Cardiac fibroblast (primary cell): ENCODE measurements at regions not wholly inside any gene's neighbourhood (a gene's known extent, or its start where the extent isn't known, plus 50 kb on each side); places are given as distances from the start of the nearest gene placed in this dataset.
"Not testable (repeated sequence)": the region's sequence is repeated elsewhere in the genome, so short reads cannot be mapped to it uniquely, and the experiment has no call there.

Experiments
- DNase-seq, 2 donors: peaks; one replicate each; pipeline versions ENCODE4 v3.0.0 to v3.0.0-alpha.2; 2010; ENCODE audit warnings: low read depth in 2 of 2
- H3K4me3 ChIP-seq, 2 donors: replicated peaks in 1 of 2; 1 replicate in 1 of 2; 2 replicates in 1 of 2; pipeline ENCODE4 v1.5.1; 2011; ENCODE audit warnings: low read depth in 2 of 2, low read length in 2 of 2, mild to moderate bottlenecking in 2 of 2, moderate library complexity in 1 of 2
- CTCF ChIP-seq: IDR thresholded peaks from one replicate; pipeline ENCODE4 v1.5.1; 2011; ENCODE audit warnings: low read depth, mild to moderate bottlenecking, low read length, inconsistent platforms

DNA sequence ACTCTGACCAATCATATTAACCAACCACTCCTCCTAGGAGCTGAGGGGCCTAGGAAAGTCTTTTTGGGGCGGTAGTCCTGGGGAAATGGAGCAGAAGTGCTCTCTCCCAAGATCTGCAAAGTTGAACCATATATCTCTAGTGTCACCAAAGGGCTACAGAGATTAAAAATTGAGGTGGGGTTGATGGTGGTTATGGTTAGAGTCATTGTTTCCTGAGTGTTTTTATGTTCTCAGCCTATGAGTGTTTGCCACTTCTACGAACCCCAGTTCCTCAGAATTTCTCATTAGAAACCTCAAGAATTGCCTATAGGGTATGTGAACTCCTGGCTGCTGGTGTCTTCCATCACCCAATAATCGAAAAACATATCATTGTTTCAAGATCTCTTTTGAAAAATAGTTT lies 217.8 kb downstream of the CDRT15L2 start:
- no peak for DNase-seq
- TF ChIP-seq CTCF, result no peak
- H3K4me3 ChIP-seq, result no peak overlapping the region

GRCh38 chr17:20800146-20800545 lies 220.6 kb downstream of the CDRT15L2 start:
- no peak for DNase-seq
- TF ChIP-seq CTCF, result no peak
- H3K4me3 ChIP-seq, result no peak overlapping the region

DNA sequence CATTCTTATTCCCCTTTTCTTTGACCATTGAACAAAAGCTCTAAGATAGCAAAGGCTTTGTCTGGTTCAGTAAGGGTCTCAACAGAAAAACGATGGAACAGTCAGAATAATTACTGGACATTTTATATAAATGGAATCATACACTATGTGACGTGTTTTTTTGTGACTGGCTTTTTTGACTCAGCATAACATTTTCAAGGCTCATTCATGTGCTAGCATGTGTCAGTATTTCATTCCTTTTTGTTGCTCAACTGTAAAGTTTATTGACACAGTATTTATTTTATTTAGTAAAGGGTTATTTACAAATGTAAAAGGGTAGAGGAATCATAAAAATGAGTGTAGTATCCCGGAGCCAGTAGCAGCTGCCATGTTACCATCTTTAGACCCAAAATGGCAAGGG lies 226.2 kb downstream of the CDRT15L2 start:
- no peak for TF ChIP-seq CTCF
- no peak overlapping the region for H3K4me3 ChIP-seq
- no peak for DNase-seq

DNA sequence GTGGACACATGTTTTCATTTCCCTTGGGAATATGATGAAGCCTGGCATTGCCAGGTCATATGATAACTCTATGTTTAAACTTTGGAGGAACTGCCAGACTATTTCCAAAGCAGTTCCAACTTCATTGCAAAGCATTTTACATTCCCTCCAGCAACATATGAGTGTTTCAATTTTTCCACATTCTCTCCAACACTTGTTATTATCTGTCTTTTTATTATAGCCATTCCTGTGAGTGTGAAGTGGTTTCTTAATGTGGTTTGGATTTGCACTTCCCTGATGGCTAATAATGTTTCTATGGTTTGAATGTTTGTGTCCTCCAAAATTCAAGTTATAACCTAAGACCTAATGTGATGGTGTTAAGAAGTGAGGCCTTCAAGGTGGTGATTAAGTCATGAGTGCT lies 228.0 kb downstream of the CDRT15L2 start:
- H3K4me3 ChIP-seq, DNase-seq: not testable (repeated sequence)

DNA sequence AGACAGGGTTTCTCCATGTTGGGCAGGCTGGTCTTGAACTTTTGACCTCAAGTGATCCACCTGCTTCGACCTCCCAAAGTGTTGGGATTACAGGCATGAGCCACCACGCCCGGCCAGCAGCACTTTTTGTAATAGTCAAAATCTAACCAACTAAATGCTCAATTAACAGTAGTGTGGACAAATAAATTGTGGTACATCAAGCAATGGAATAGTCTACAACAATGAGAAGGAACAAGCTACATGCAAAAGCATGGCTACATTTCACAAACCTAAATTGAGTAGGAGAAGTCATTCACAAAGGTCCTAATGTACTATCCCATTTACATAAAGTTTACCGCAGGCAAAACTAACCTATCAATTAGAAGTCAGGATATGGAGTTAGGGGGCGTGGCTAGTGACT lies 227.4 kb downstream of the USP22 start:
- not testable (repeated sequence) for DNase-seq, H3K4me3 ChIP-seq

DNA sequence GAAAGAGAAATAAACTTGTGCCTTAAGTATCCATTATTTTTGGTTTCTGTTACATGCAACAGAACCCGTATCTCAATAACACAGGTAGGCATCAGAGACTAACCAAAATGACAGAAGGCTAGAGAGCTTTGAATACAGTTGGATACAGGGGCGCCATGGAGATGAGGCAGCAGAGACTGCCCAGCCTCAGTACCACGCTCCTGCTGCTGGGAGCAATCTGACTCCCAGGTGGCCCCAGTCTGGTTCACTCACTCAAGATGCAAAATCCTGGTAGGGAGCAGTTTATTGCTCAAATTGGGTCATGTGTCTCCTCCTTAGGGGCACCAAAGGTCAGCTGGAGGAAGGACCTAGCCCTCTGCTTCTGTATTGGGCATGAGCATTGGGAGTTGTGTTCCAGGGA lies 218.9 kb downstream of the USP22 start:
- no peak overlapping the region for H3K4me3 ChIP-seq
- no peak for TF ChIP-seq CTCF
- DNase-seq, result no peak

- DNase-seq, result no peak
- no peak for TF ChIP-seq CTCF
Measured at GRCh38 chr17:20825539-20825938, 217.3 kb downstream of the USP22 start.

DNA sequence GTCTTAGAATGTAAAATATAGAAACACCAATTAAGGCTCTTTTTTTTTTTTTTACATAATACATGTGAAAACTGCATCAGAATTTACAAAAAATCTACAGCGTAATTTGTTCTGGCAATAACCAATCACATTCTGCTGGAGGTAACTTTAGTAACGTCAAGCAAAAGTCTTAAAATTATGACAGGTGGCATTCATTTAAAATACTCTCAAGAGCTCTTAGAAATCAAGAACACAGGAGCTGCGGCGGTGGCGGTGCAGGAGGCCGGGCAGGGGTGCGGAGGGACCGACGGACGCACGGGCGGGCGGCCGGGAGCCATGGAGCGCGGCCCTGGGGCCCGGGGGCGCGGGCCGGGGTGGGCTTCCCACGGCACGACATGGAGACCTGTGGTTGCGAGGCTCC lies 202.4 kb downstream of the USP22 start:
- DNase-seq, H3K4me3 ChIP-seq: not testable (repeated sequence)

More at GRCh38 chr17:20825539-20825938, 217.3 kb downstream of the USP22 start:
- no peak overlapping the region for H3K4me3 ChIP-seq

DNA sequence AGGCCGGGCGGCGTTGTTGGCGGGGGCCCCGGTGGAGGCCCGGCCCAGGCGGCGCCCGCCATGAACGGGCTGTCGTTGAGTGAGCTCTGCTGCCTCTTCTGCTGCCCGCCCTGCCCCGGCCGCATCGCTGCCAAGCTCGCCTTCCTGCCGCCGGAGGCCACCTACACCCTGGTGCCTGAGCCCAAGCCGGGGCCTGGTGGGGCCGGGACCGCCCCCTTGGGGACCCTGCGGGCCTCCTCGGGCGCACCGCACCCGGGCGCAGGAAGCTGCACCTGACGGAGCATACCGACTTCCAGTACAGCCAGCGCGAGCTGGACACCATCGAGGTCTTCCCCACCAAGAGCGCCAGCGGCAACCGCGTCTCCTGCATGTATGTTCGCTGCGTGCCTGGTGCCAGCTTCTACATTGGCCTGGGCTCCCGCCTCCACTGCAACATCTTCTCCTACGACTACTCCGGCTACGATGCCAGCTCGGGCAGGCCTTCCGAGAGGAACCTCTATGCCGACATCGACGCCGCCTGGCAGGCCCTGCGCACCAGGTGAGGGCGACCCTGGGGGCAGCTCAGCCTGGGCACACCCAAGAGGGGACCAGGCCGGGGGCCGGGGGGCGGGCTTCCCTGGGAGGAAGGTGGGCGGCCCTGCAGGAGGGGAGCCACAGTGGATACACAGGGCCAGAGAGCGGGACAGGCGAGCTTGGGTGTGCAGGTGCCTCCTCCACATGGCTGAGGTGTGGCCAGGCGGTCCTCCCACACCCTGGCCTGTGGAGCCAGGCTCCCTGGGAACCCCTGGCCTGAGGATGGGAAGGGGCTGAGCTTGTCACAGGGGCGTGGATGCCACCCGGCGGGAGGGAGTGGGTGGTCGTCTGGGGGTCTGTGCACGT lies 201.6 kb downstream of the USP22 start:
- not testable (repeated sequence) for DNase-seq, H3K4me3 ChIP-seq

GRCh38 chr17:20842012-20842411 lies 200.8 kb downstream of the USP22 start:
- DNase-seq, H3K4me3 ChIP-seq: not testable (repeated sequence)

DNA sequence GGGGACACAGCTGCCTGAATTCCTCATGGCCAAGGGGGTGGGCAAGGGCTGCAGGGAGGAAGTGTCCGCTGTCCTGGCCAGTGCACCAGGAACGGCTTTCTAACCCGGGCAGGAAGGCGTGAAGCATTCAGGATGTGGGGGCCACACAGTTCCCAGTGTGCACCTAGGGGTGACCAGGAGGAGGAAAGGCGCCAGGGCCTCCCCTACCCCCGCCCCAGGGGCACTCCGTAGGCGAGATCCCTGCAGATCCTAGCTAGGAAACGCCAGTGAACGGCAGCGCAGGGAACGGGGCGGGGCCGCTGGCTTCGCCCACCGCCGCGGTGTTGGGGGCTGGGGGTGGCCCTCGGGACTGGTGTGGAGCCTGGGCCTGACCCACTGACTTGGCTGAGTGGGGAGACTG lies 199.6 kb downstream of the USP22 start:
- not testable (repeated sequence) for DNase-seq, H3K4me3 ChIP-seq

DNA sequence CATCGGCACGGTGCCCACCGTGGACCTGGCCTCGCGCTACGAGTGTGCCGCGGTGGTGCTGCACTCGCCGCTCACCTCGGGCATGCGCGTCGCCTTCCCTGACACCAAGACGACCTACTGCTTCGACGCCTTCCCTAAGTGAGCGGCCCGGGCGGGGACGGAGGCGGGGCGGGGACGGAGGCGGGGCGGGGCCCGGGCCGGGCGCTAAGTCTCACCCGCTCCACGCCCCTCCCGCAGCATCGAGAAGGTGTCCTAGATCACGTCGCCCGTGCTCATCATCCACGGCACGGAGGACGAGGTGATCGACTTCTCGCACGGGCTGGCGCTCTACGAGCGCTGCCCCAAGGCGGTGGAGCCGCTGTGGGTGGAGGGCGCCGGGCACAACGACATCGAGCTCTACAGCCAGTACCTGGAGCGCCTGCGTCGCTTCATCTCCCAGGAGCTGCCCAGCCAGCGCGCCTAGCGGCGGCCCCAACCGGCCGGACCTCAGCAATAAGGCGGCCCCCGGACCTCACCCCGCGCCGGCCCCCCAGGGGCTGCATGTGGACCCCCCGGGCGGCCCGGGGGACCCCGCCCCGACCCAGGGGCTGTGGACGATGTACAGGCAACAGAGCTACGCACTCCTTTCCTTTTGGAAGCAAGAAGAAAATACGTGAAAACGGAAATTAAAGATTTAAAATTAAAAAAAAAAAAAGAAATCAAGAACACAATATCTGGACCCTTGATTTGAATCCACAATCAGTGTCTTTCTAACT lies 198.8 kb downstream of the USP22 start:
- H3K4me3 ChIP-seq, DNase-seq: not testable (repeated sequence)
